ENCODE measurements at regions not wholly inside any gene's neighbourhood (a gene's known extent, or its start where the extent isn't known, plus 50 kb on each side); places are given as distances from the start of the nearest gene placed in this dataset.
"Not testable (repeated sequence)": the region's sequence is repeated elsewhere in the genome, so short reads cannot be mapped to it uniquely, and the experiment has no call there.

GRCh38 chr2:21836261-21836660 lies 712.5 kb downstream of the TDRD15 start:
- Histone ChIP-seq H3K4me1 (no peaks in the 10 kb centered on the region), H3K4me3 (no peak overlapping the region), H3K36me3 (ENCODE audit: insufficient read depth in 1 of 2, low read depth in 1 of 2) (no peaks in the 10 kb centered on the region), H3K27me3 (ENCODE audit: insufficient read depth in 3 of 3, low read length in 2 of 3) (no peaks in the 10 kb centered on the region), H3K27ac (no peak overlapping the region), H3K9me3 (no peaks in the 10 kb centered on the region)
- TF ChIP-seq, protein P1, sequence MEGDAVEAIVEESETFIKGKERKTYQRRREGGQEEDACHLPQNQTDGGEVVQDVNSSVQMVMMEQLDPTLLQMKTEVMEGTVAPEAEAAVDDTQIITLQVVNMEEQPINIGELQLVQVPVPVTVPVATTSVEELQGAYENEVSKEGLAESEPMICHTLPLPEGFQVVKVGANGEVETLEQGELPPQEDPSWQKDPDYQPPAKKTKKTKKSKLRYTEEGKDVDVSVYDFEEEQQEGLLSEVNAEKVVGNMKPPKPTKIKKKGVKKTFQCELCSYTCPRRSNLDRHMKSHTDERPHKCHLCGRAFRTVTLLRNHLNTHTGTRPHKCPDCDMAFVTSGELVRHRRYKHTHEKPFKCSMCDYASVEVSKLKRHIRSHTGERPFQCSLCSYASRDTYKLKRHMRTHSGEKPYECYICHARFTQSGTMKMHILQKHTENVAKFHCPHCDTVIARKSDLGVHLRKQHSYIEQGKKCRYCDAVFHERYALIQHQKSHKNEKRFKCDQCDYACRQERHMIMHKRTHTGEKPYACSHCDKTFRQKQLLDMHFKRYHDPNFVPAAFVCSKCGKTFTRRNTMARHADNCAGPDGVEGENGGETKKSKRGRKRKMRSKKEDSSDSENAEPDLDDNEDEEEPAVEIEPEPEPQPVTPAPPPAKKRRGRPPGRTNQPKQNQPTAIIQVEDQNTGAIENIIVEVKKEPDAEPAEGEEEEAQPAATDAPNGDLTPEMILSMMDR (IDR thresholded peaks at IDR 0.05), result no peak
- DNase-seq, result no peak
- no peak for ATAC-seq
- intact Hi-C loops (cut with DNase I), result no loop called here
- 71 to 75% (median 72%) methylated on average over 3 of the region's 3 CpGs for WGBS, 3 donors

DNA sequence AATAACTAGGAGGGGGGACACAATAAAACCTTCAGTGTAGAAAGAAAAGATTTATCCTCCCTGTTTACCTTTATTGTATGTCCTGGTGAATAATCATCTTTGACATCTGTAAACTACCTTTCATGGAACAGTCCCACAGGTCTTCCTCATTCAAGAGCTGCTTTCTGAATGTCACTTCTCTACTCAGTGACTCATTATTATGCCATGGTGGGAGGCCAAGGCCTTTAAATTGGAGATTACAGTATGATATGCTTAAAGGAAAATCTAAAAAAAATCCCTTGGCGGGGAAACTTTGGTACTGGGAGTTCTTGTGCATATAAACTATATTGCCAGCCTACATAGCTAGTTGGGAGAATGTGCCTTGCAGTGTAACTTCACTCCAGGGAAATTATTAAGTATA lies 713.0 kb downstream of the TDRD15 start:
- ATAC-seq (no peak), DNase-seq (no peak)
- intact Hi-C loops (cut with DNase I), result no loop called here
- TF ChIP-seq, protein P1 (IDR thresholded peaks at IDR 0.05), result no peak
- Histone ChIP-seq H3K4me3 (no peak overlapping the region), H3K27me3 (ENCODE audit: insufficient read depth in 3 of 3, low read length in 2 of 3) (no peaks in the 10 kb centered on the region), H3K36me3 (ENCODE audit: insufficient read depth in 1 of 2, low read depth in 1 of 2) (no peaks in the 10 kb centered on the region), H3K9me3 (no peaks in the 10 kb centered on the region), H3K27ac (no peak overlapping the region), H3K4me1 (no peaks in the 10 kb centered on the region)
- 77 to 91% (median 84%) methylated on average over 1 of the region's 1 CpG for WGBS, 3 donors

DNA sequence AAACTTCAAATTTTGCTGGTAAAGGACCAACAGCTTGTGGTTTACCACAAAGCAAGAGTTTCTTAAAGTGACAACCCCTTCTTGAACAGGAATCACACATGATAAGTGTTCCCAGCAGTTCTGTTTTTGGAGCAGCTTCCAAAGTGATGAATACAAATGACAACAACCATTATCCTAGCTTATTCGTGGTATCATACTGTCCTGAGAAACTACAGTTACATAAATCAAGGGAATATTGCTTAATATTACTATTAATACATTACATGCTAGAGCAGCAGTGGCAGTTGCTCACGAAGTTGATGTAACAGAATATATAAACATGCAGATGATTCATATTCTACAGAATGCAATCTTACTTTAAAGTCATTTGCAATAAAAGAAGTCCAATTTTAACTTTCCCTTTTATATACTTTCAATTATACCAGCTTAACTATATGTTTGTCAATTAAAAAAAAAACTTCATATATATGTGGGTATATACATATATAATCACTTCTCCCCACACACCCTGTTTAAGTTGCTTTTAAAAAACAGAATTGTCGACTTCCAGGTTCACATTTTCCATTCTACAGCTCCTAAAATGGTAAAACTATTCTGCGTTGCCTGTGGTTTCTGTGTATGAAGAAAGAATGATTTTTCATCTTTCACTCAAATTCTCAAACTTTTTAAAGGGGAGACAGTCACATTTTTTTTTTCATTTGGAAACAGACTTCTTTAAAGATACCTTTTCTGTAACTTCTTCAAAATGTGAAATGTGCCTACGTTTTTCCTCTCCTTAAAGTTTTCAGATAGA lies 713.6 kb downstream of the TDRD15 start:
- DNase-seq (no peak), ATAC-seq (peak in 3 of 4 donors; percentile 19 to 48 (median 29))
- TF ChIP-seq, protein P1 (IDR thresholded peaks at IDR 0.05), result no peak
- Histone ChIP-seq H3K27ac (no peak overlapping the region), H3K9me3 (no peaks in the 10 kb centered on the region), H3K4me1 (no peaks in the 10 kb centered on the region), H3K4me3 (no peak overlapping the region), H3K36me3 (ENCODE audit: insufficient read depth in 1 of 2, low read depth in 1 of 2) (no peaks in the 10 kb centered on the region), H3K27me3 (ENCODE audit: insufficient read depth in 3 of 3, low read length in 2 of 3) (no peaks in the 10 kb centered on the region)
- intact Hi-C loops (cut with DNase I), result no loop called here
- 56 to 62% (median 57%) methylated on average over 5 of the region's 5 CpGs for WGBS, 3 donors

- H3K27ac ChIP-seq, result no peak overlapping the region
- DNase-seq, result no peak
- no peaks in the 10 kb centered on the region for H3K4me1 ChIP-seq
- no peak for ATAC-seq
- intact Hi-C loops (cut with DNase I), result no loop called here
- H3K36me3 ChIP-seq (ENCODE audit: insufficient read depth in 1 of 2, low read depth in 1 of 2), result no peaks in the 10 kb centered on the region
- 60 to 72% (median 67%) methylated on average over 3 of the region's 3 CpGs for WGBS, 3 donors
- no peaks in the 10 kb centered on the region for H3K27me3 ChIP-seq (ENCODE audit: insufficient read depth in 3 of 3, low read length in 2 of 3)
- TF ChIP-seq, protein P1 (IDR thresholded peaks at IDR 0.05), result no peak
- no peaks in the 10 kb centered on the region for H3K9me3 ChIP-seq
- no peak overlapping the region for H3K4me3 ChIP-seq
Observed at GRCh38 chr2:21841341-21841740, 717.6 kb downstream of the TDRD15 start.

DNA sequence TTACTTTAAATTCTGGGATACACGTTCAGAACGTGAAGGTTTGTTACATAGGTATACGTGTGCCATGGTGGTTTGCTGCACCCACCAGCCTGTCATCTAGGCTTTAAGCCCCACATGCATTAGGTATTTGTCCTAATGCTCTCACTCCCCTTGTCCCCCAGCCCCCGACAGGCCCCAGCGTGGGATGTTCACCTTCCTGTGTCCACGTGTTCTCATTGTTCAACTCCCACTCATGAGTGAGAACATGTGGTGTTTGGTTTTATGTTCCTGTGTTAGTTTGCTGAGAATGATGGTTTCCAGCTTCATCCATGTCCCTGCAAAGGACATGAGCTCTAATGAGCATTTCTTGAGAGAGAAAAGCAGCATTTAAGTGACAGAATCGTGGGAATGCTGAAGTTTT lies 726.6 kb downstream of the TDRD15 start:
- H3K27me3 ChIP-seq (ENCODE audit: insufficient read depth in 3 of 3, low read length in 2 of 3); intact Hi-C loops (cut with DNase I); H3K9me3 ChIP-seq; H3K36me3 ChIP-seq (ENCODE audit: insufficient read depth in 1 of 2, low read depth in 1 of 2); H3K4me1 ChIP-seq; ATAC-seq; H3K4me3 ChIP-seq; DNase-seq; H3K27ac ChIP-seq: not testable (repeated sequence)
- WGBS, 3 donors, result 65 to 71% (median 69%) methylated on average over 7 of the region's 7 CpGs

Data from psoas muscle (tissue), 7 donors.